ENCODE measurements at regions not wholly inside any gene's neighbourhood (a gene's known extent, or its start where the extent isn't known, plus 50 kb on each side); places are given as distances from the start of the nearest gene placed in this dataset.
"Not testable (repeated sequence)": the region's sequence is repeated elsewhere in the genome, so short reads cannot be mapped to it uniquely, and the experiment has no call there.

GRCh38 chr20:48493966-48494365, 333.8 kb downstream of the PREX1 start:
- CTCF ChIA-PET (ENCODE audit: low intra/inter-chr PET ratio, low total read pairs): no interaction called here
- no peak overlapping the region for H3K4me2 ChIP-seq (ENCODE audit: low read depth, low read length)
- no peak overlapping the region for H3K27ac ChIP-seq (ENCODE audit: extremely low read length, insufficient read depth, low read length)
- BruUV-seq (replicated peaks): no TSS peak
- in situ Hi-C loops (cut with HindIII; ENCODE audit: extremely low pct_ligation_motif_present, low pct_unique_long_range_greater_than_20kb): no loop called here
- no peak for TF ChIP-seq ZNF124 (CRISPR knock-in tag; IDR thresholded peaks at IDR 0.05)
- TF ChIP-seq, protein P1, sequence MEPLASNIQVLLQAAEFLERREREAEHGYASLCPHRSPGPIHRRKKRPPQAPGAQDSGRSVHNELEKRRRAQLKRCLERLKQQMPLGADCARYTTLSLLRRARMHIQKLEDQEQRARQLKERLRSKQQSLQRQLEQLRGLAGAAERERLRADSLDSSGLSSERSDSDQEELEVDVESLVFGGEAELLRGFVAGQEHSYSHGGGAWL (CRISPR knock-in tag; IDR thresholded peaks at IDR 0.05): no peak
- TF ChIP-seq ZNF275 (CRISPR knock-in tag; IDR thresholded peaks at IDR 0.05; ENCODE audit: borderline replicate concordance): no peak
- TF ChIP-seq ZFP91 (CRISPR knock-in tag; IDR thresholded peaks at IDR 0.05; ENCODE audit: borderline replicate concordance): no peak
- H3K4me1 ChIP-seq (ENCODE audit: insufficient read depth, low read length): no peaks in the 10 kb centered on the region
- no peak overlapping the region for H3K4me3 ChIP-seq (replicated peaks in 1 of 3; ENCODE audit: insufficient read depth in 1 of 3, low read depth in 2 of 3, low read length in 3 of 3)
- POLR2A ChIA-PET: no interaction called here
- no peaks in the 10 kb centered on the region for H3K79me2 ChIP-seq (ENCODE audit: insufficient read depth, low read length)
- ATAC-seq (no peak), DNase-seq (ENCODE audit: low spot score) (no peak), FAIRE-seq (no peak)
- H4K20me1 ChIP-seq (ENCODE audit: insufficient read depth, low read length): no peaks in the 10 kb centered on the region
- H3K9ac ChIP-seq (ENCODE audit: insufficient read depth, low read depth, low read length): no peak overlapping the region
- intact Hi-C loops (cut with micrococcal nuclease; ENCODE audit: unreplicated experiment): no loop called here
- H3K27me3 ChIP-seq (ENCODE audit: control insufficient read depth in 1 of 2, insufficient read depth in 2 of 2, low read length in 2 of 2): peaks cover 4 to 39% of the 10 kb centered on the region in 2 experiments; a peak in 3 of 5 replicates
- WGBS (ENCODE audit: low lambda C conversion rate): 18% methylated on average over 8 of the region's 8 CpGs
- no peak overlapping the region for H2AFZ ChIP-seq (ENCODE audit: low read length)
- no peaks in the 10 kb centered on the region for H3K36me3 ChIP-seq (replicated peaks in 1 of 2; ENCODE audit: control insufficient read depth in 1 of 2, insufficient read depth in 2 of 2, low read length in 2 of 2)
- H3K9me3 ChIP-seq (ENCODE audit: low read length): no peaks in the 10 kb centered on the region

DNA sequence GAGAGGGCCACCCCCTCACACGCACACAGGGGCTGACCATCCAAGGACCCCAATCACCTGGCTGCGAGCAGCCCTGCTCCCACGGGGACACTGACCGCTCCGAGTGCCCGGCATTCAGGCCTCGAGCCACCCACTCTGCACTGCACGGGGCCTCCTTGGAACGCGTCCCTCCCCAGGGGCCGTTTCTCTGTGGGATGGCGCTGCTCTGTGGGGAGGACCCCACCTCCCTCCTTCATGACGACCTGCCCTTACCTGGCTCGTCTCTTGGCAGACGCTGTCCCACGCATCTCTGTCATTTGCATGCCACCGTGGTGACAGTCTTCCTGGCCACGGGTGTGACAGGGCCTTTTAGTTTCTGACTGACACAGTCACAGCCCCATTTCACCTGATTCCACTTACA, 334.5 kb downstream of the PREX1 start:
- H4K20me1 ChIP-seq (ENCODE audit: insufficient read depth, low read length); CTCF ChIA-PET (ENCODE audit: low intra/inter-chr PET ratio, low total read pairs); FAIRE-seq; H3K27ac ChIP-seq (ENCODE audit: extremely low read length, insufficient read depth, low read length); H3K4me2 ChIP-seq (ENCODE audit: low read depth, low read length); BruUV-seq (replicated peaks); H3K36me3 ChIP-seq (replicated peaks in 1 of 2; ENCODE audit: control insufficient read depth in 1 of 2, insufficient read depth in 2 of 2, low read length in 2 of 2); DNase-seq (ENCODE audit: low spot score); POLR2A ChIA-PET; H3K4me1 ChIP-seq (ENCODE audit: insufficient read depth, low read length); H3K4me3 ChIP-seq (replicated peaks in 1 of 3; ENCODE audit: insufficient read depth in 1 of 3, low read depth in 2 of 3, low read length in 3 of 3); H3K79me2 ChIP-seq (ENCODE audit: insufficient read depth, low read length); in situ Hi-C loops (cut with HindIII; ENCODE audit: extremely low pct_ligation_motif_present, low pct_unique_long_range_greater_than_20kb); H3K9me3 ChIP-seq (ENCODE audit: low read length); H3K9ac ChIP-seq (ENCODE audit: insufficient read depth, low read depth, low read length); ATAC-seq; H2AFZ ChIP-seq (ENCODE audit: low read length); intact Hi-C loops (cut with micrococcal nuclease; ENCODE audit: unreplicated experiment); TF ChIP-seq CREB1 (CRISPR knock-in tag; IDR thresholded peaks at IDR 0.05): not testable (repeated sequence)
- WGBS (ENCODE audit: low lambda C conversion rate): 41% methylated on average over 18 of the region's 18 CpGs
- peaks cover 6 to 46% of the 10 kb centered on the region in 2 experiments; a peak in 3 of 5 replicates for H3K27me3 ChIP-seq (ENCODE audit: control insufficient read depth in 1 of 2, insufficient read depth in 2 of 2, low read length in 2 of 2)
- TF ChIP-seq CREB1 (IDR thresholded peaks at IDR 0.05): 0 out of 2 replicates have a peak, but pooled peaks have one; percentile 20
